IMR-90 (cell line): ENCODE measurements at regions not wholly inside any gene's neighbourhood (a gene's known extent, or its start where the extent isn't known, plus 50 kb on each side); places are given as distances from the start of the nearest gene placed in this dataset.

ENCODE experiments used
- ATAC-seq: fragments of 200-7000 bp; cut with Tn5 transposase; 2 replicates; pipeline ENCODE4 v1.9.1; 2020; ENCODE audit warnings: low read depth, mild to moderate bottlenecking, moderate library complexity
- BruUV-seq: library from RNA; stranded (reverse); fragments of 400-500 nt; replicated peaks from 2 replicates; lab custom pipeline; 2021; lab: Mats Ljungman, UMichigan
- CTCF ChIA-PET: fragments of 300-600 bp; formaldehyde crosslinking; extraction: SDS; loops from one replicate; lab custom pipeline; 2021; ENCODE audit warnings: antibody characterized with exemption; lab: Yijun Ruan, JAX
- POLR2A ChIA-PET: fragments of 300-600 bp; sonication (Branson Sonifier 250); formaldehyde crosslinking; loops from one replicate; lab custom pipeline; 2022; ENCODE audit warnings: antibody characterized with exemption; ENCODE audit not compliant: unreplicated experiment; lab: Charles Lee
- DNase-seq: peaks from one replicate; pipeline ENCODE4 v3.0.0; 2013
- H2AFZ ChIP-seq: replicated peaks from 2 replicates; pipeline ENCODE3; 2013; ENCODE audit warnings: low read length, mild to moderate bottlenecking; ENCODE audit not compliant: poor library complexity
- H2AK5ac ChIP-seq: 2 replicates; pipeline ENCODE4 v1.6.1; 2013; ENCODE audit warnings: low read depth, low read length, inconsistent platforms
- H2AK9ac ChIP-seq: replicated peaks from 2 replicates; pipeline ENCODE3; 2013; ENCODE audit warnings: mild to moderate bottlenecking, low read depth, low read length, moderate library complexity; ENCODE audit not compliant: poor library complexity
- H2BK120ac ChIP-seq: 2 replicates; pipeline ENCODE4 v1.6.1; 2013; ENCODE audit warnings: low read depth, low read length, inconsistent platforms
- H2BK15ac ChIP-seq: 3 replicates; pipeline ENCODE4 v1.6.1; 2013; ENCODE audit warnings: low read depth, low read length, inconsistent platforms
- H2BK20ac ChIP-seq: 2 replicates; pipeline ENCODE4 v1.6.1; 2013; ENCODE audit warnings: low read depth, mild to moderate bottlenecking, inconsistent platforms, low read length, moderate library complexity
- H2BK5ac ChIP-seq: 2 replicates; pipeline ENCODE4 v1.6.1; 2013; ENCODE audit warnings: mild to moderate bottlenecking, low read depth, low read length, inconsistent platforms; ENCODE audit not compliant: poor library complexity, severe bottlenecking
- H3K14ac ChIP-seq: replicated peaks from 2 replicates; pipeline ENCODE4 v1.6.1; 2013; ENCODE audit warnings: low read depth, low read length, inconsistent platforms
- H3K18ac ChIP-seq: 2 replicates; pipeline ENCODE4 v1.6.1; 2013; ENCODE audit warnings: low read depth, low read length, control low read depth
- H3K23ac ChIP-seq: 2 replicates; pipeline ENCODE4 v1.6.1; 2013; ENCODE audit warnings: low read depth, low read length, inconsistent platforms
- H3K27ac ChIP-seq: 2 replicates; pipeline ENCODE4 v1.5.1; 2013; ENCODE audit warnings: mild to moderate bottlenecking, control low read depth, low read length; ENCODE audit not compliant: insufficient read depth
- H3K27me3 ChIP-seq: 2 replicates; pipeline ENCODE4 v1.6.1; 2013; ENCODE audit warnings: low read length; ENCODE audit not compliant: control insufficient read depth, insufficient read depth
- H3K36me3 ChIP-seq: 2 replicates; pipeline ENCODE4 v1.6.1; 2013; ENCODE audit warnings: low read length, mixed read lengths; ENCODE audit not compliant: control insufficient read depth, insufficient read depth
- H3K4ac ChIP-seq: 2 replicates; pipeline ENCODE4 v1.6.1; 2013; ENCODE audit warnings: low read depth, low read length, inconsistent platforms
- H3K4me1 ChIP-seq: 2 replicates; pipeline ENCODE4 v1.6.1; 2013; ENCODE audit warnings: low read length, mixed read lengths; ENCODE audit not compliant: control insufficient read depth, insufficient read depth
- H3K4me2 ChIP-seq: 2 replicates; pipeline ENCODE4 v1.6.1; 2013; ENCODE audit warnings: low read depth, mild to moderate bottlenecking, control low read depth, low read length, moderate library complexity
- H3K4me3 ChIP-seq: 2 replicates; pipeline ENCODE4 v1.5.1; 2013; ENCODE audit warnings: low read depth, mild to moderate bottlenecking, control low read depth, low read length, moderate library complexity; ENCODE audit not compliant: insufficient read depth
- H3K56ac ChIP-seq: 2 replicates; pipeline ENCODE4 v1.6.1; 2013; ENCODE audit warnings: low read length, inconsistent platforms; ENCODE audit not compliant: insufficient read depth; ENCODE audit errors: extremely low read depth
- H3K79me1 ChIP-seq, 2 experiments: 2 replicates each; pipeline ENCODE4 v1.6.1; 2013; ENCODE audit warnings: low read length in 2 of 2, inconsistent platforms in 1 of 2, low read depth in 1 of 2
- H3K9ac ChIP-seq: 2 replicates; pipeline ENCODE4 v1.6.1; 2013; ENCODE audit warnings: low read depth, low read length, control low read depth
- H3K9me1 ChIP-seq: 2 replicates; pipeline ENCODE4 v1.6.1; 2013; ENCODE audit warnings: low read length, inconsistent platforms; ENCODE audit not compliant: insufficient read depth
- H3K9me3 ChIP-seq: 2 replicates; pipeline ENCODE4 v1.6.1; 2013; ENCODE audit warnings: low read length; ENCODE audit not compliant: control insufficient read depth, insufficient read depth
- H4K20me1 ChIP-seq: 2 replicates; pipeline ENCODE4 v1.6.1; 2013; ENCODE audit warnings: low read length, inconsistent platforms; ENCODE audit not compliant: insufficient read depth
- H4K5ac ChIP-seq: 2 replicates; pipeline ENCODE4 v1.6.1; 2013; ENCODE audit warnings: mild to moderate bottlenecking, low read depth, low read length, control low read depth
- H4K8ac ChIP-seq, 2 experiments: 2 replicates each; pipeline ENCODE4 v1.6.1; 2013; ENCODE audit warnings: low read depth in 2 of 2, low read length in 2 of 2, control low read depth in 1 of 2, inconsistent platforms in 1 of 2
- H4K91ac ChIP-seq: 2 replicates; pipeline ENCODE4 v1.6.1; 2013; ENCODE audit warnings: low read depth, low read length, inconsistent platforms; ENCODE audit not compliant: insufficient read depth
- RCOR1 ChIP-seq: IDR thresholded peaks from 2 replicates; pipeline ENCODE4 v1.6.1; 2012; ENCODE audit warnings: mild to moderate bottlenecking, low read length, improper control_type of control experiment; ENCODE audit not compliant: insufficient replicate concordance
- RFX5 ChIP-seq: IDR thresholded peaks from 2 replicates; pipeline ENCODE4 v1.8.0; 2012; ENCODE audit warnings: low read depth, mild to moderate bottlenecking, low read length, moderate library complexity
- WGBS, 2 experiments: methylation state at CpG; one replicate each; pipeline versions ENCODE4 v1.1.5 to v1.1.7; 2013; ENCODE audit warnings: missing lambda C conversion rate in 2 of 2; ENCODE audit not compliant: insufficient read length in 1 of 2; ENCODE audit errors: extremely low coverage in 2 of 2; 5-methylcytosine and 5-hydroxymethylcytosine counted together
- dilution Hi-C: fragments of 300-500 bp; cut with HindIII; formaldehyde crosslinking; loops from one replicate; pipeline ENCODE4 v1.14.3; 2018; ENCODE audit warnings: low sequenced_read_pairs; ENCODE audit not compliant: unreplicated experiment
- in situ Hi-C: fragments of 300-500 bp; cut with MboI; formaldehyde crosslinking; loops from 3 replicates; pipeline ENCODE4 v1.14.3; 2019; ENCODE audit warnings: low sequenced_read_pairs, inconsistent platforms, mixed read lengths
- intact Hi-C: fragments of 100-400 bp; cut with micrococcal nuclease; formaldehyde crosslinking; loops from 2 replicates; pipeline ENCODE4 v1.10.0; 2022

GRCh38 chr10:131834152-131834810 lies 66.5 kb upstream of the PPP2R2D start:
- dilution Hi-C loops (no loop called here), intact Hi-C loops (no loop called here), in situ Hi-C loops (no loop called here)
- H3K27me3 ChIP-seq: no peaks in the 10 kb centered on the region
- no peak overlapping the region for H2BK20ac ChIP-seq
- H4K91ac ChIP-seq: no peak overlapping the region
- POLR2A ChIA-PET: no interaction called here
- no peak overlapping the region for H2AFZ ChIP-seq
- no peak overlapping the region for H2BK120ac ChIP-seq
- H3K9ac ChIP-seq: no peak overlapping the region
- H3K18ac ChIP-seq: no peak overlapping the region
- no peak overlapping the region for H2BK15ac ChIP-seq
- H3K56ac ChIP-seq: no peak overlapping the region
- H4K8ac ChIP-seq: no peak overlapping the region
- H3K23ac ChIP-seq: no peak overlapping the region
- WGBS, 2 experiments: 60% methylated on average over 3 of the region's 8 CpGs; no CpG with 5 or more reads in 1 of the 2 experiments
- CTCF ChIA-PET: no interaction called here
- H3K4me3 ChIP-seq: no peak overlapping the region
- no peaks in the 10 kb centered on the region for H3K36me3 ChIP-seq
- no TSS peak for BruUV-seq
- no peak overlapping the region for H3K27ac ChIP-seq
- no peak for TF ChIP-seq RFX5
- TF ChIP-seq RCOR1: no peak
- H3K9me3 ChIP-seq: peaks cover 46% of the 10 kb centered on the region
- no peaks in the 10 kb centered on the region for H4K20me1 ChIP-seq
- no peaks in the 10 kb centered on the region for H3K79me1 ChIP-seq
- no peak for ATAC-seq
- no peak overlapping the region for H2AK5ac ChIP-seq
- H3K4me1 ChIP-seq: no peaks in the 10 kb centered on the region
- H2AK9ac ChIP-seq: no peak overlapping the region
- H3K14ac ChIP-seq: no peak overlapping the region
- no peak overlapping the region for H2BK5ac ChIP-seq
- no peak overlapping the region for H4K5ac ChIP-seq
- no peak overlapping the region for H3K4ac ChIP-seq
- DNase-seq: no peak
- H3K4me2 ChIP-seq: no peak overlapping the region
- H3K9me1 ChIP-seq: no peaks in the 10 kb centered on the region
